ENCODE measurements at regions not wholly inside any gene's neighbourhood (a gene's known extent, or its start where the extent isn't known, plus 50 kb on each side); places are given as distances from the start of the nearest gene placed in this dataset.

DNA sequence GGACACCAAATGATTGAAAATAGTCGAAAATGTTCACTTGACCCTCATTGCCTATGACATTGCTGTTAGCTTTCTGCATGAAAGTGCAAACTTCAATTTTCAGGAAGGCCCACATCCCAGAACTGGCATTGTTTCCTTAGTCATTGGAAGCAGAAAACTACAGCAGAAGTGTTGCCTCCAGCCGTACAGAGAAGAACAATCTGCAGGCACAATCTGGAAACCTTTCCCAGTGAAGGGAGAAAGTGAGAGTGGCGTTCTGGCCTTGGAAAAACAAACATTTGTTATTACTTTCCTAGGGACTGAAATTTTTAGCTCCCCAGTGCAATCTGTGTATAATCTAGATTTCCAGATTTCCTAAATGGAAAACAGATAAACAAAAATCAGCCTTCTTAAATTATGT lies 529.5 kb upstream of the RBFOX1 start:
- DNase-seq (ENCODE audit: low read depth, low spot score) (no peak), ATAC-seq (no peak)
- RAD21 ChIA-PET (ENCODE audit: low non-redundant PET in 1 of 2, low total read pairs in 2 of 2, uncharacterized antibody in 2 of 2, unreplicated experiment in 2 of 2) = no interaction called here
- Histone ChIP-seq H3K9me3 (ENCODE audit: control insufficient read depth in 1 of 2, insufficient read depth in 1 of 2, low read depth in 1 of 2, low read length in 2 of 2) (no peaks in the 10 kb centered on the region), H3K36me3 (ENCODE audit: control insufficient read depth in 1 of 2, insufficient read depth in 2 of 2, low read length in 2 of 2) (no peaks in the 10 kb centered on the region), H3K27me3 (ENCODE audit: insufficient read depth, low read length) (no peaks in the 10 kb centered on the region), H3K4me2 (ENCODE audit: low read length) (no peak overlapping the region), H3K9ac (ENCODE audit: low read length) (no peak overlapping the region), H3K9me2 (ENCODE audit: insufficient read depth) (no peaks in the 10 kb centered on the region), H3K4me3 (replicated peaks in 1 of 2; ENCODE audit: low read depth in 1 of 2, low read length in 2 of 2) (no peak overlapping the region), H3K4me1 (ENCODE audit: control insufficient read depth in 1 of 2, insufficient read depth in 2 of 2, low read length in 2 of 2) (no peaks in the 10 kb centered on the region), H3K27ac (ENCODE audit: low read depth, low read length) (no peak overlapping the region), H3K79me2 (ENCODE audit: insufficient read depth, low read length) (no peaks in the 10 kb centered on the region), H2AFZ (ENCODE audit: low read depth, low read length, poor library complexity, severe bottlenecking) (no peak overlapping the region), H4K20me1 (ENCODE audit: insufficient read depth) (no peaks in the 10 kb centered on the region)
- POLR2A ChIA-PET = no interaction called here
- CTCF ChIA-PET = no interaction called here
- BruUV-seq (replicated peaks) = no TSS peak
- TF ChIP-seq POLR2AphosphoS5 (IDR thresholded peaks at IDR 0.05; ENCODE audit: low read depth, low read length) = no peak
- no peak for TF ChIP-seq POLR2A (IDR thresholded peaks at IDR 0.05; ENCODE audit: borderline replicate concordance, extremely low read depth, insufficient read depth, insufficient read length)
- no peak for TF ChIP-seq TCF7L2 (IDR thresholded peaks at IDR 0.05; ENCODE audit: borderline replicate concordance, extremely low read depth, insufficient read depth, insufficient read length)
- no peak for TF ChIP-seq ZFX (IDR thresholded peaks at IDR 0.05)
- TF ChIP-seq, protein P1, sequence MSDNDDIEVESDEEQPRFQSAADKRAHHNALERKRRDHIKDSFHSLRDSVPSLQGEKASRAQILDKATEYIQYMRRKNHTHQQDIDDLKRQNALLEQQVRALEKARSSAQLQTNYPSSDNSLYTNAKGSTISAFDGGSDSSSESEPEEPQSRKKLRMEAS (IDR thresholded peaks at IDR 0.05) = no peak
- no peak for TF ChIP-seq EGR1 (IDR thresholded peaks at IDR 0.05; ENCODE audit: low read depth)
- TF ChIP-seq ZNF274 (IDR thresholded peaks at IDR 0.05; ENCODE audit: low read depth, low read length) = no peak
- intact Hi-C loops (cut with micrococcal nuclease) = no loop called here

DNA sequence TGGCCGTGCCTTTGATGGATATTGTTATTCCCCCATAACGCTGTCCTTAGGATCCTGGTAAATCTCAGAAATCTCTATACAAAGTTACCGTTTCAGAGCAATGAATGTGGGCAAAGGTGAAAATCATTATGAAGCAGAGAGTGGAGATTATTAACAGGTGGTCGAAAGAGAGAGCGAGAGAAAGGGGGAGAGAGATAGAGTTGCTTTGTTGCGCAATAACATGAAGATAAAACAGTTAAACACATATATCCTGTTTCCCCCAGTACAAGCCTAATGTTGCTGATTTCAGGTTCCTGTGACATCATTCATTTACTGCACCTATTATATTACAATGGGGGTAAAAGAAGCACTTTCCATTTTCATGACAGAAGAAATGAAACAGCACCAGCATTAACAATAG lies 535.4 kb upstream of the RBFOX1 start:
- Histone ChIP-seq H3K27ac (ENCODE audit: low read depth, low read length) (no peak overlapping the region), H3K36me3 (ENCODE audit: control insufficient read depth in 1 of 2, insufficient read depth in 2 of 2, low read length in 2 of 2) (no peaks in the 10 kb centered on the region), H3K27me3 (ENCODE audit: insufficient read depth, low read length) (no peaks in the 10 kb centered on the region), H3K9me3 (ENCODE audit: control insufficient read depth in 1 of 2, insufficient read depth in 1 of 2, low read depth in 1 of 2, low read length in 2 of 2) (no peaks in the 10 kb centered on the region), H4K20me1 (ENCODE audit: insufficient read depth) (no peaks in the 10 kb centered on the region), H3K79me2 (ENCODE audit: insufficient read depth, low read length) (no peaks in the 10 kb centered on the region), H2AFZ (ENCODE audit: low read depth, low read length, poor library complexity, severe bottlenecking) (no peak overlapping the region), H3K4me2 (ENCODE audit: low read length) (no peak overlapping the region), H3K4me1 (ENCODE audit: control insufficient read depth in 1 of 2, insufficient read depth in 2 of 2, low read length in 2 of 2) (no peaks in the 10 kb centered on the region), H3K9ac (ENCODE audit: low read length) (no peak overlapping the region), H3K9me2 (ENCODE audit: insufficient read depth) (no peaks in the 10 kb centered on the region), H3K4me3 (replicated peaks in 1 of 2; ENCODE audit: low read depth in 1 of 2, low read length in 2 of 2) (no peak overlapping the region)
- POLR2A ChIA-PET = no interaction called here
- RAD21 ChIA-PET (ENCODE audit: low non-redundant PET in 1 of 2, low total read pairs in 2 of 2, uncharacterized antibody in 2 of 2, unreplicated experiment in 2 of 2) = no interaction called here
- intact Hi-C loops (cut with micrococcal nuclease) = no loop called here
- BruUV-seq (replicated peaks) = no TSS peak
- CTCF ChIA-PET = no interaction called here
- no peak for ATAC-seq
- no peak for DNase-seq (ENCODE audit: low read depth, low spot score)
- TF ChIP-seq, protein P2, sequence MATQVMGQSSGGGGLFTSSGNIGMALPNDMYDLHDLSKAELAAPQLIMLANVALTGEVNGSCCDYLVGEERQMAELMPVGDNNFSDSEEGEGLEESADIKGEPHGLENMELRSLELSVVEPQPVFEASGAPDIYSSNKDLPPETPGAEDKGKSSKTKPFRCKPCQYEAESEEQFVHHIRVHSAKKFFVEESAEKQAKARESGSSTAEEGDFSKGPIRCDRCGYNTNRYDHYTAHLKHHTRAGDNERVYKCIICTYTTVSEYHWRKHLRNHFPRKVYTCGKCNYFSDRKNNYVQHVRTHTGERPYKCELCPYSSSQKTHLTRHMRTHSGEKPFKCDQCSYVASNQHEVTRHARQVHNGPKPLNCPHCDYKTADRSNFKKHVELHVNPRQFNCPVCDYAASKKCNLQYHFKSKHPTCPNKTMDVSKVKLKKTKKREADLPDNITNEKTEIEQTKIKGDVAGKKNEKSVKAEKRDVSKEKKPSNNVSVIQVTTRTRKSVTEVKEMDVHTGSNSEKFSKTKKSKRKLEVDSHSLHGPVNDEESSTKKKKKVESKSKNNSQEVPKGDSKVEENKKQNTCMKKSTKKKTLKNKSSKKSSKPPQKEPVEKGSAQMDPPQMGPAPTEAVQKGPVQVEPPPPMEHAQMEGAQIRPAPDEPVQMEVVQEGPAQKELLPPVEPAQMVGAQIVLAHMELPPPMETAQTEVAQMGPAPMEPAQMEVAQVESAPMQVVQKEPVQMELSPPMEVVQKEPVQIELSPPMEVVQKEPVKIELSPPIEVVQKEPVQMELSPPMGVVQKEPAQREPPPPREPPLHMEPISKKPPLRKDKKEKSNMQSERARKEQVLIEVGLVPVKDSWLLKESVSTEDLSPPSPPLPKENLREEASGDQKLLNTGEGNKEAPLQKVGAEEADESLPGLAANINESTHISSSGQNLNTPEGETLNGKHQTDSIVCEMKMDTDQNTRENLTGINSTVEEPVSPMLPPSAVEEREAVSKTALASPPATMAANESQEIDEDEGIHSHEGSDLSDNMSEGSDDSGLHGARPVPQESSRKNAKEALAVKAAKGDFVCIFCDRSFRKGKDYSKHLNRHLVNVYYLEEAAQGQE (IDR thresholded peaks at IDR 0.05; ENCODE audit: low read depth) = no peak
- TF ChIP-seq EZH2phosphoT487 (IDR thresholded peaks at IDR 0.05; ENCODE audit: borderline replicate concordance) = no peak
- TF ChIP-seq, protein P1 (IDR thresholded peaks at IDR 0.05) = no peak
- no peak for TF ChIP-seq EGR1 (IDR thresholded peaks at IDR 0.05; ENCODE audit: low read depth)
